ENCODE measurements at regions not wholly inside any gene's neighbourhood (a gene's known extent, or its start where the extent isn't known, plus 50 kb on each side); places are given as distances from the start of the nearest gene placed in this dataset.

DNA sequence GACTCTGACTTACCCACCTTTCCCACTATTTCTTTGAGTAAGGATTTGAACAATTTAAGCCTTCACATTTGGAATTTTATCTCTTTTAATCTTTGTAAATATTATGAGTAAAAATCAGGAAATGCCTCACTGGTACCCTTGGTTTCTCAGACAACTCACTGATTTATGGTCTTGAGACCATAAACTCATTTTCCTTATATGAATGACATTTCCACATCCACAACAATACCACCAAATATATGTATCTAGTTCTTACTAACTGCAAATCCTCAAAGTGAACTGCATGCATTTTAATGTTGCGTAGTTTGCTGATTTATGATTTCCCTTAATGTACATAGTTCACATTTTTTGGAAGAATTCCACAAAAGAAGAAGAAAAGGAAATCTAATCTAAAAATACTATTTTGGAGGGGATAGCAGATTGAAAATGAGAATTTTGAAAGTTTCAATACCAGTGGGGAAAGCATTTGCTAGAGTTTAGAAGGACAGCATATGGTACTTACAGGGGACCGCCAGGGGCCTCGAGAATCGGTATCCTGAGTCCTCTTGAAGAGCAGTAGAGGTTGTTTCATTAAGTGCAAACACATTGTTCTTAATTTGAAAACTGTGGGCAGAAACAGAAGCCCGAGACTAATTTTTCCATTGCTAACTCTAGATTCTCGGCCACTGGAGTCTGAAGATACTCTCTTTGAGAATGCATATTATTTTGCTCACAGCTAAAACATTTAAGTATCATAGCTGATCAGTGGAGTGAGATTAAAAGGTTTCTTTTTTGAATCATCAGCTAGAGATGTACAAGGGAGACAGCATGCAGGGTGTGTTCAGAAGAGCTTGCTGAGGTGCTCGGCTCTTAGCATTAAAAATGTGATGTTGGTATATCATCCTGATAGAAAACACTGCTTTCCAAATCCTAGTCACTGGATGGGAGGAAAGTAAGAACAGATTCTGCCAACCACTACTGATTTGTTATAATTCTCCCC lies 964.0 kb downstream of the GATA3 start:
- H3K9me3 ChIP-seq (replicated peaks in 1 of 2; ENCODE audit: control insufficient read depth in 2 of 2, insufficient read depth in 1 of 2, low read depth in 1 of 2, low read length in 2 of 2): no peaks in the 10 kb centered on the region
- no peak overlapping the region for H2BK120ac ChIP-seq (ENCODE audit: low read depth, low read length)
- H3K18ac ChIP-seq (ENCODE audit: low read length): no peak overlapping the region
- no peak overlapping the region for H3K4me3 ChIP-seq (ENCODE audit: low read length in 2 of 2)
- no peak overlapping the region for H4K8ac ChIP-seq (ENCODE audit: low read depth, low read length)
- H3K9ac ChIP-seq (ENCODE audit: low read depth, low read length, poor library complexity): no peak overlapping the region
- H3K4me1 ChIP-seq (ENCODE audit: control insufficient read depth in 2 of 2, insufficient read depth in 1 of 2, low read depth in 1 of 2, low read length in 2 of 2): no peaks in the 10 kb centered on the region
- H2BK15ac ChIP-seq (ENCODE audit: low read length): no peak overlapping the region
- no peak overlapping the region for H2BK12ac ChIP-seq (ENCODE audit: low read length)
- H3K27me3 ChIP-seq (ENCODE audit: control insufficient read depth in 3 of 3, insufficient read depth in 3 of 3, low read depth in 1 of 3, low read length in 3 of 3): no peaks in the 10 kb centered on the region
- H3K14ac ChIP-seq (ENCODE audit: low read length): no peak overlapping the region
- no peak overlapping the region for H2AK5ac ChIP-seq (ENCODE audit: low read depth, low read length)
- no peak overlapping the region for H3K4me2 ChIP-seq (ENCODE audit: insufficient read depth, low read length, poor library complexity, severe bottlenecking)
- no peak overlapping the region for H2BK5ac ChIP-seq (ENCODE audit: low read length)
- no peak overlapping the region for H3K4ac ChIP-seq (ENCODE audit: low read length)
- no peak overlapping the region for H3K27ac ChIP-seq (replicated peaks; ENCODE audit: low read length)
- no peak overlapping the region for H3K23ac ChIP-seq (ENCODE audit: low read depth, low read length, poor library complexity)
- no peak for DNase-seq (ENCODE audit: low spot score)
- H2AFZ ChIP-seq (ENCODE audit: low read length): no peak overlapping the region
- no peak overlapping the region for H4K91ac ChIP-seq (ENCODE audit: low read depth, low read length, poor library complexity)
- H3K79me1 ChIP-seq (ENCODE audit: low read depth, low read length): no peaks in the 10 kb centered on the region
- H3K36me3 ChIP-seq (replicated peaks in 1 of 2; ENCODE audit: control insufficient read depth in 2 of 2, insufficient read depth in 2 of 2, low read length in 2 of 2): no peaks in the 10 kb centered on the region
- no CpG with 5 or more reads among the region's 7 CpGs for WGBS, 2 donors (ENCODE audit: extremely low coverage in 2 of 2, insufficient read length in 2 of 2, insufficient replicate concordance in 1 of 2)

DNA sequence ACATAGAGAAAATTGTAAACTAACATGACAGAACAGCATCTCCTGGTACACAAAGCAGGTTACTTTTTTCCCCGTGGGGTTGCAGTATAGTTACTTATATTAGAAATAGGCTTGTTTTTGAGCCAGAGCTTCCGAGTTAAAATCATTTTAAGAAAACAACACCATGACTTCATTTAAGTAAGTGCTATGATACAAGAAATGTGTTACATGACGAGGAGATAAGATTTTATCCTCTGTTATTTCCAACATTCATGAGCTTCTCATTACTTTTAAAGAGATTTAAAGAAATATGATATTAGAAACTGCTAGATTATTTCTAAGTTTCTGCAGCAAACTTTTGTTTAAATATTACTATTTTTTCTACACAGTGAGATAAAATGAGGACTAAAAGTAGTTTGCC lies 968.7 kb downstream of the GATA3 start:
- H3K27ac ChIP-seq (replicated peaks; ENCODE audit: low read length): no peak overlapping the region
- H3K18ac ChIP-seq (ENCODE audit: low read length): no peak overlapping the region
- no peak overlapping the region for H3K4ac ChIP-seq (ENCODE audit: low read length)
- no peak overlapping the region for H4K91ac ChIP-seq (ENCODE audit: low read depth, low read length, poor library complexity)
- no peak overlapping the region for H2AK5ac ChIP-seq (ENCODE audit: low read depth, low read length)
- H3K9ac ChIP-seq (ENCODE audit: low read depth, low read length, poor library complexity): no peak overlapping the region
- no peaks in the 10 kb centered on the region for H3K27me3 ChIP-seq (ENCODE audit: control insufficient read depth in 3 of 3, insufficient read depth in 3 of 3, low read depth in 1 of 3, low read length in 3 of 3)
- H4K8ac ChIP-seq (ENCODE audit: low read depth, low read length): no peak overlapping the region
- no peak overlapping the region for H3K23ac ChIP-seq (ENCODE audit: low read depth, low read length, poor library complexity)
- H3K4me1 ChIP-seq (ENCODE audit: control insufficient read depth in 2 of 2, insufficient read depth in 1 of 2, low read depth in 1 of 2, low read length in 2 of 2): no peaks in the 10 kb centered on the region
- no peak overlapping the region for H2AFZ ChIP-seq (ENCODE audit: low read length)
- no peak overlapping the region for H2BK120ac ChIP-seq (ENCODE audit: low read depth, low read length)
- DNase-seq (ENCODE audit: low spot score): no peak
- no peaks in the 10 kb centered on the region for H3K36me3 ChIP-seq (replicated peaks in 1 of 2; ENCODE audit: control insufficient read depth in 2 of 2, insufficient read depth in 2 of 2, low read length in 2 of 2)
- no CpG with 5 or more reads among the region's 3 CpGs for WGBS, 2 donors (ENCODE audit: extremely low coverage in 2 of 2, insufficient read length in 2 of 2, insufficient replicate concordance in 1 of 2)
- H3K79me1 ChIP-seq (ENCODE audit: low read depth, low read length): no peaks in the 10 kb centered on the region
- H3K9me3 ChIP-seq (replicated peaks in 1 of 2; ENCODE audit: control insufficient read depth in 2 of 2, insufficient read depth in 1 of 2, low read depth in 1 of 2, low read length in 2 of 2): no peaks in the 10 kb centered on the region
- no peak overlapping the region for H3K4me2 ChIP-seq (ENCODE audit: insufficient read depth, low read length, poor library complexity, severe bottlenecking)
- no peak overlapping the region for H3K14ac ChIP-seq (ENCODE audit: low read length)
- no peak overlapping the region for H2BK12ac ChIP-seq (ENCODE audit: low read length)
- no peak overlapping the region for H2BK5ac ChIP-seq (ENCODE audit: low read length)
- H3K4me3 ChIP-seq (ENCODE audit: low read length in 2 of 2): no peak overlapping the region
- H2BK15ac ChIP-seq (ENCODE audit: low read length): no peak overlapping the region

GRCh38 chr10:9024210-9024609 lies 969.7 kb downstream of the GATA3 start:
- Histone ChIP-seq H3K23ac (ENCODE audit: low read depth, low read length, poor library complexity) (no peak overlapping the region), H2BK15ac (ENCODE audit: low read length) (no peak overlapping the region), H2AFZ (ENCODE audit: low read length) (no peak overlapping the region), H3K36me3 (replicated peaks in 1 of 2; ENCODE audit: control insufficient read depth in 2 of 2, insufficient read depth in 2 of 2, low read length in 2 of 2) (no peaks in the 10 kb centered on the region), H2BK5ac (ENCODE audit: low read length) (no peak overlapping the region), H4K91ac (ENCODE audit: low read depth, low read length, poor library complexity) (no peak overlapping the region), H2BK12ac (ENCODE audit: low read length) (no peak overlapping the region), H3K27me3 (ENCODE audit: control insufficient read depth in 3 of 3, insufficient read depth in 3 of 3, low read depth in 1 of 3, low read length in 3 of 3) (no peaks in the 10 kb centered on the region), H3K9ac (ENCODE audit: low read depth, low read length, poor library complexity) (no peak overlapping the region), H3K4me1 (ENCODE audit: control insufficient read depth in 2 of 2, insufficient read depth in 1 of 2, low read depth in 1 of 2, low read length in 2 of 2) (no peaks in the 10 kb centered on the region), H3K4me2 (ENCODE audit: insufficient read depth, low read length, poor library complexity, severe bottlenecking) (no peak overlapping the region), H3K4me3 (ENCODE audit: low read length in 2 of 2) (no peak overlapping the region), H2BK120ac (ENCODE audit: low read depth, low read length) (no peak overlapping the region), H4K8ac (ENCODE audit: low read depth, low read length) (no peak overlapping the region), H3K79me1 (ENCODE audit: low read depth, low read length) (no peaks in the 10 kb centered on the region), H3K27ac (replicated peaks; ENCODE audit: low read length) (no peak overlapping the region), H3K14ac (ENCODE audit: low read length) (no peak overlapping the region), H3K18ac (ENCODE audit: low read length) (no peak overlapping the region), H3K4ac (ENCODE audit: low read length) (no peak overlapping the region), H2AK5ac (ENCODE audit: low read depth, low read length) (no peak overlapping the region), H3K9me3 (replicated peaks in 1 of 2; ENCODE audit: control insufficient read depth in 2 of 2, insufficient read depth in 1 of 2, low read depth in 1 of 2, low read length in 2 of 2) (no peaks in the 10 kb centered on the region)
- no peak for DNase-seq (ENCODE audit: low spot score)
- no CpG with 5 or more reads among the region's 2 CpGs for WGBS, 2 donors (ENCODE audit: extremely low coverage in 2 of 2, insufficient read length in 2 of 2, insufficient replicate concordance in 1 of 2)

DNA sequence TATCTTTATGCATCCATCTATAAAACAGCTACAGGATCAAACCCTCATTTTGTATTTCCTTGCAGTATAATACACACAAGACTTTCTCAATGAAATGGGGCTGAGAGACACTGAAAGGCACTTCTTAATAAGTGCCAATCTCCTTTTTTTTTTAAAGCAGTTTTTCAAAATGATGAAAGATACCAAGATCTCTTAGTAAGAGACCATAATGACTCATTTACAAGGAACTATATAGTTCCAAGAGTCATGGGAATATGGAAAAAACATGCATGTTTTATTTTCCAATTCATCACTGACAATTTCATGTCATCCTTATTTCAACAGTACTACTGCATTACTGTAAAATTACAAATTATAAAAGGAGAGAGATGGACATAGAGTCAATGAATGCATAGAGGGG lies 973.7 kb downstream of the GATA3 start:
- Histone ChIP-seq H2BK12ac (ENCODE audit: low read length) (no peak overlapping the region), H3K27ac (replicated peaks; ENCODE audit: low read length) (no peak overlapping the region), H3K36me3 (replicated peaks in 1 of 2; ENCODE audit: control insufficient read depth in 2 of 2, insufficient read depth in 2 of 2, low read length in 2 of 2) (no peaks in the 10 kb centered on the region), H4K8ac (ENCODE audit: low read depth, low read length) (no peak overlapping the region), H3K79me1 (ENCODE audit: low read depth, low read length) (no peaks in the 10 kb centered on the region), H3K9me3 (replicated peaks in 1 of 2; ENCODE audit: control insufficient read depth in 2 of 2, insufficient read depth in 1 of 2, low read depth in 1 of 2, low read length in 2 of 2) (no peaks in the 10 kb centered on the region), H2AFZ (ENCODE audit: low read length) (no peak overlapping the region), H3K18ac (ENCODE audit: low read length) (no peak overlapping the region), H3K4me3 (ENCODE audit: low read length in 2 of 2) (no peak overlapping the region), H3K14ac (ENCODE audit: low read length) (no peak overlapping the region), H2BK120ac (ENCODE audit: low read depth, low read length) (no peak overlapping the region), H2AK5ac (ENCODE audit: low read depth, low read length) (no peak overlapping the region), H3K27me3 (ENCODE audit: control insufficient read depth in 3 of 3, insufficient read depth in 3 of 3, low read depth in 1 of 3, low read length in 3 of 3) (no peaks in the 10 kb centered on the region), H2BK15ac (ENCODE audit: low read length) (no peak overlapping the region), H4K91ac (ENCODE audit: low read depth, low read length, poor library complexity) (no peak overlapping the region), H3K9ac (ENCODE audit: low read depth, low read length, poor library complexity) (no peak overlapping the region), H3K4me2 (ENCODE audit: insufficient read depth, low read length, poor library complexity, severe bottlenecking) (no peak overlapping the region), H2BK5ac (ENCODE audit: low read length) (no peak overlapping the region), H3K4me1 (ENCODE audit: control insufficient read depth in 2 of 2, insufficient read depth in 1 of 2, low read depth in 1 of 2, low read length in 2 of 2) (no peaks in the 10 kb centered on the region), H3K23ac (ENCODE audit: low read depth, low read length, poor library complexity) (no peak overlapping the region), H3K4ac (ENCODE audit: low read length) (no peak overlapping the region)
- no peak for DNase-seq (ENCODE audit: low spot score)

All from neuronal stem cell (in vitro differentiated cells).